CD4-positive, alpha-beta T cell treated with Interleukin-1 beta for 1 hour (primary cell): ENCODE measurements at regions not wholly inside any gene's neighbourhood (a gene's known extent, or its start where the extent isn't known, plus 50 kb on each side); places are given as distances from the start of the nearest gene placed in this dataset.
A peak's percentile ranks its signal among the peaks of the same experiment; 100 is the strongest.
"Not testable (repeated sequence)": the region's sequence is repeated elsewhere in the genome, so short reads cannot be mapped to it uniquely, and the experiment has no call there.

Source experiments
- DNase-seq, 2 donors: peaks; one replicate each; pipeline ENCODE4 v3.0.0-alpha.2; 2020 to 2022

GRCh38 chr17:13874134-13874533, 195.2 kb upstream of the COX10 start:
- DNase-seq, result no peak

- DNase-seq, result no peak
Observed at GRCh38 chr17:13874817-13875216, 194.5 kb upstream of the COX10 start.

GRCh38 chr17:13879961-13880466, 189.3 kb upstream of the COX10 start:
- DNase-seq, result no peak

GRCh38 chr17:13883659-13884058, 185.6 kb upstream of the COX10 start:
- no peak for DNase-seq

GRCh38 chr17:13884347-13884746, 185.0 kb upstream of the COX10 start:
- no peak for DNase-seq

- no peak for DNase-seq
Observed at GRCh38 chr17:13885550-13885949, 183.8 kb upstream of the COX10 start.

- DNase-seq, result no peak
Observed at GRCh38 chr17:13885953-13886889, 183.1 kb upstream of the COX10 start.

- DNase-seq, result no peak
Observed at GRCh38 chr17:13888056-13888609, 181.2 kb upstream of the COX10 start.

GRCh38 chr17:13908971-13909370, 160.3 kb upstream of the COX10 start:
- not testable (repeated sequence) for DNase-seq

GRCh38 chr17:13909901-13910519, 159.3 kb upstream of the COX10 start:
- DNase-seq, result no peak

GRCh38 chr17:13917634-13918033, 151.7 kb upstream of the COX10 start:
- no peak for DNase-seq

- DNase-seq, result no peak
Observed at GRCh38 chr17:13918247-13918646, 151.1 kb upstream of the COX10 start.

- DNase-seq, result no peak
Observed at GRCh38 chr17:13919818-13920217, 149.5 kb upstream of the COX10 start.

- DNase-seq, result no peak
Observed at GRCh38 chr17:13920413-13920812, 148.9 kb upstream of the COX10 start.

GRCh38 chr17:13921841-13922776, 147.2 kb upstream of the COX10 start:
- no peak for DNase-seq

- DNase-seq, result no peak
Observed at GRCh38 chr17:13922885-13923284, 146.4 kb upstream of the COX10 start.

GRCh38 chr17:13925579-13925978, 143.7 kb upstream of the COX10 start:
- DNase-seq, result no peak

- peak; percentile 12 to 68 for DNase-seq
Observed at GRCh38 chr17:13931111-13931526, 138.2 kb upstream of the COX10 start.

GRCh38 chr17:13931800-13932460, 137.4 kb upstream of the COX10 start:
- peak; percentile 14 to 78 for DNase-seq

GRCh38 chr17:13933441-13934276, 135.6 kb upstream of the COX10 start:
- DNase-seq, result no peak

GRCh38 chr17:13939222-13939621, 130.1 kb upstream of the COX10 start:
- no peak for DNase-seq
